ENCODE measurements at regions not wholly inside any gene's neighbourhood (a gene's known extent, or its start where the extent isn't known, plus 50 kb on each side); places are given as distances from the start of the nearest gene placed in this dataset.

DNA sequence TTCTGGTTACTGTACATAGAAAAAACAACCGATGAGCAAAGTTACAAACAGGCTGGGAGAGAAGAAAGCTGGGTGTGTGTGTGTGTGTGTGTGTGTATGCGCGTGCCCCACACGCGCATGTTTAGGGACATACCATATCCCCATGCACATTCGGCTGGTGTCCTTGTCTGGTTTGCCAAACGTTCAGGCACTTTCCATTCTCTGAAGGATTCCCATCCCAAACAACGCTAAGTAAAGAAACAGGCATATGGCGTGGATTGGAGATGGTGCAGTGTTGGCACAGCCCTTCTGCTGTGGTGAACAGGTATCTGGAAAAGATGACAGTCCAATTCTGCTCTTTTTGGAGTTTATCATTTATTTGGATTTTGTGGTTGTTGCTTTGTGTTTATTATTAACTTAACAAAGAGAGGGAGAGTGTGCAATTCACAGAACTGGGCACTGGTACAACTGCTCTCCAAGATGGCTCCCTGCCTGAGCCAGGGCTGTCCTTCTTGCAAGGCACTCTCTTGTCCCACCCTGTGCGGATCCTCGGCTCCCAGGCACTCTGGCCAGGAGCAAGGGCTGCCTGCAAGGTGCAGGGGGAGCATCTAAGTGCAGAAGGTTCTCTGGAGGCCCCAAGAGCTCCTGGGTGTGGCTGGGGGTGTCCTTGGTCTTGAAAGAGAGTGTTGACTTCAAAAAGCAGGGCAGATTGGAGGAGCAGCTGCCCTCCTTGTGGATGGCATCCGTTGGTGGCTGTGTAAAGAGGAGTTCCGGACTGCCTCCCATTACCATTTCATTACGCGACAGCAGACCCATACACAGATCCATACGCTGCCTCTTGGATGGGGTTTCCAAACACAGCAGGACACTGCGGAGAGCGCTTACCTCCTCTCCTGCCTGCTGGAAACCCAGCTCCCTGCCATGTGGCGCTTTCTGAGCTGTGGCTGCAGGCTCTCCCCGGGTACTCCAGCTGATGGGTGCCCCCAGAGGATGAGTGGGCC is 263.1 kb downstream of the ZNF536 start:
- Histone ChIP-seq H2BK5ac (ENCODE audit: low read depth, low read length) (no peak overlapping the region), H3K9ac (replicated peaks in 1 of 4; ENCODE audit: extremely low read depth in 1 of 4, low read depth in 3 of 4, low read length in 3 of 4) (no peak overlapping the region), H2BK20ac (ENCODE audit: low read length) (no peak overlapping the region), H2BK12ac (ENCODE audit: low read depth, low read length) (no peak overlapping the region), H2BK15ac (ENCODE audit: low read length) (no peak overlapping the region), H3K79me1 (ENCODE audit: low read depth, low read length) (no peaks in the 10 kb centered on the region), H2AK5ac (ENCODE audit: low read depth, low read length) (no peak overlapping the region), H3K4me3 (ENCODE audit: extremely low read depth in 1 of 4, insufficient read depth in 2 of 4, low read depth in 3 of 4, low read length in 4 of 4) (no peak overlapping the region), H3K23ac (ENCODE audit: insufficient read length) (no peak overlapping the region), H3K4me2 (ENCODE audit: insufficient read depth in 1 of 2, low read depth in 2 of 2, low read length in 2 of 2) (no peak overlapping the region), H3K27me3 (replicated peaks in 1 of 4; ENCODE audit: control insufficient read depth in 3 of 4, extremely low read depth in 1 of 4, insufficient read depth in 3 of 4, low read length in 3 of 4) (no peaks in the 10 kb centered on the region), H3K23me2 (ENCODE audit: low read depth, low read length) (no peaks in the 10 kb centered on the region), H2BK120ac (replicated peaks; ENCODE audit: low read depth, low read length) (no peak overlapping the region), H2AFZ (ENCODE audit: low read length) (no peak overlapping the region), H4K5ac (ENCODE audit: insufficient read length, low read depth, low read length) (no peak overlapping the region), H3K79me2 (ENCODE audit: control insufficient read depth in 1 of 2, insufficient read depth in 2 of 2, low read length in 2 of 2) (no peaks in the 10 kb centered on the region), H3K56ac (replicated peaks; ENCODE audit: insufficient read length, low read depth, low read length) (no peak overlapping the region), H3K9me3 (ENCODE audit: insufficient read depth in 2 of 2, low read depth in 1 of 2, low read length in 1 of 2) (no peaks in the 10 kb centered on the region), H4K8ac (ENCODE audit: extremely low read depth, insufficient read depth, low read length) (no peak overlapping the region), H3K36me3 (ENCODE audit: control insufficient read depth in 2 of 4, insufficient read depth in 4 of 4, low read length in 3 of 4) (no peaks in the 10 kb centered on the region), H3K27ac (ENCODE audit: low read depth, low read length) (no peak overlapping the region), H3K4me1 (replicated peaks in 1 of 4; ENCODE audit: control insufficient read depth in 3 of 4, insufficient read depth in 4 of 4, low read length in 3 of 4) (peaks cover 0 to 5% (median 0%) of the 10 kb centered on the region in 4 experiments; a peak in 3 of 7 replicates), H4K20me1 (replicated peaks in 1 of 2; ENCODE audit: control insufficient read depth in 1 of 2, insufficient read depth in 2 of 2, low read length in 2 of 2) (no peaks in the 10 kb centered on the region), H4K91ac (replicated peaks; ENCODE audit: insufficient read length, low read length) (no peak overlapping the region), H3K14ac (ENCODE audit: insufficient read length) (no peak overlapping the region), H3K18ac (ENCODE audit: extremely low read depth, low read length) (no peak overlapping the region), H3K4ac (replicated peaks; ENCODE audit: insufficient read length, low read depth, low read length) (no peak overlapping the region)
- 92% methylated on average over 20 of the region's 20 CpGs; no CpG with 5 or more reads in 1 of the 2 experiments for WGBS, 2 experiments (ENCODE audit: extremely low coverage in 1 of 2, insufficient coverage in 1 of 2, insufficient read length in 1 of 2, insufficient replicate concordance in 2 of 2, low coverage in 1 of 2, low lambda C conversion rate in 2 of 2, missing lambda C conversion rate in 1 of 2)
- no peak for FAIRE-seq
- ChIA-PET POLR2A (ENCODE audit: partially characterized antibody) (no interaction called here), CTCF (ENCODE audit: partially characterized antibody) (no interaction called here)
- no peak for DNase-seq (ENCODE audit: low read depth in 1 of 2, low spot score in 2 of 2)
- TF ChIP-seq RXRA (IDR thresholded peaks at IDR 0.05; ENCODE audit: insufficient read depth, low read depth, low read length) (no peak), TEAD4 (IDR thresholded peaks at IDR 0.05; ENCODE audit: low read depth, low read length) (no peak), TCF12 (IDR thresholded peaks at IDR 0.05; ENCODE audit: low read depth, low read length) (no peak), POLR2A (IDR thresholded peaks at IDR 0.05; ENCODE audit: control extremely low read depth in 1 of 2, low read depth in 2 of 2, low read length in 2 of 2) (no peak), HDAC2 (IDR thresholded peaks at IDR 0.05; ENCODE audit: borderline replicate concordance in 1 of 2, low read depth in 2 of 2, low read length in 2 of 2) (no peak), PHF8 (conservative IDR thresholded peaks at IDR 0.05; ENCODE audit: low read depth, low read length) (no peak), EP300 (IDR thresholded peaks at IDR 0.05; ENCODE audit: borderline replicate concordance in 1 of 2, low read depth in 2 of 2, low read length in 2 of 2) (no peak), MAFK (IDR thresholded peaks at IDR 0.05; ENCODE audit: low read depth, low read length) (no peak), CEBPB (IDR thresholded peaks at IDR 0.05; ENCODE audit: low read depth, low read length) (no peak), SUZ12 (IDR thresholded peaks at IDR 0.05; ENCODE audit: low read length) (no peak), CBX8 (IDR thresholded peaks at IDR 0.05; ENCODE audit: borderline replicate concordance, low read depth, low read length) (no peak), JUN (IDR thresholded peaks at IDR 0.05; ENCODE audit: low read depth, low read length) (no peak)
- TF ChIP-seq, protein P1, sequence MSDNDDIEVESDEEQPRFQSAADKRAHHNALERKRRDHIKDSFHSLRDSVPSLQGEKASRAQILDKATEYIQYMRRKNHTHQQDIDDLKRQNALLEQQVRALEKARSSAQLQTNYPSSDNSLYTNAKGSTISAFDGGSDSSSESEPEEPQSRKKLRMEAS (IDR thresholded peaks at IDR 0.05) = no peak
